ENCODE measurements at regions not wholly inside any gene's neighbourhood (a gene's known extent, or its start where the extent isn't known, plus 50 kb on each side); places are given as distances from the start of the nearest gene placed in this dataset.

DNA sequence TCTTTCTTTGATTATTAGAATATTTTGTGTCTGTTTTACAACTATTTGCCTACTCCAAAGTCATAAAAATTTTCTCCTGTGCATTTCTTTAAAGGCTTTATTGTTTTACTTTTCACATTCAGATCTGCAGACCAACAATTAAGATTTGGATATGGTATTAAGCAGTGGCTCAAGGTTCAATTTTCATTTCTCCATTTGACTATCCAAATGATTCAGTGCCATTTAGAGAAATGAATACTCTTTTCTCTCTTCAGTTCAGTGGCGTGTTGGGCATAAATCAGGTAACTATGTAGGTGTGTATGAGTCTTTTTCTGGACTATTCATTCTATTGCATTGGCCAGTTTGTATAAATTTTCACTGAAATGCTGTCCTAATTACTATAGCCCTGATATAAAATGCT, 57.3 kb upstream of the IL1R1 start:
- TF ChIP-seq, protein P1, sequence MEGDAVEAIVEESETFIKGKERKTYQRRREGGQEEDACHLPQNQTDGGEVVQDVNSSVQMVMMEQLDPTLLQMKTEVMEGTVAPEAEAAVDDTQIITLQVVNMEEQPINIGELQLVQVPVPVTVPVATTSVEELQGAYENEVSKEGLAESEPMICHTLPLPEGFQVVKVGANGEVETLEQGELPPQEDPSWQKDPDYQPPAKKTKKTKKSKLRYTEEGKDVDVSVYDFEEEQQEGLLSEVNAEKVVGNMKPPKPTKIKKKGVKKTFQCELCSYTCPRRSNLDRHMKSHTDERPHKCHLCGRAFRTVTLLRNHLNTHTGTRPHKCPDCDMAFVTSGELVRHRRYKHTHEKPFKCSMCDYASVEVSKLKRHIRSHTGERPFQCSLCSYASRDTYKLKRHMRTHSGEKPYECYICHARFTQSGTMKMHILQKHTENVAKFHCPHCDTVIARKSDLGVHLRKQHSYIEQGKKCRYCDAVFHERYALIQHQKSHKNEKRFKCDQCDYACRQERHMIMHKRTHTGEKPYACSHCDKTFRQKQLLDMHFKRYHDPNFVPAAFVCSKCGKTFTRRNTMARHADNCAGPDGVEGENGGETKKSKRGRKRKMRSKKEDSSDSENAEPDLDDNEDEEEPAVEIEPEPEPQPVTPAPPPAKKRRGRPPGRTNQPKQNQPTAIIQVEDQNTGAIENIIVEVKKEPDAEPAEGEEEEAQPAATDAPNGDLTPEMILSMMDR (conservative IDR thresholded peaks at IDR 0.05; ENCODE audit: low read length), result no peak
- DNase-seq (ENCODE audit: low read depth), result no peak
- H3K4me3 ChIP-seq (ENCODE audit: low read length), result no peak overlapping the region

- TF ChIP-seq, protein P1 (conservative IDR thresholded peaks at IDR 0.05; ENCODE audit: low read length), result no peak
- no peak for DNase-seq (ENCODE audit: low read depth)
- no peak overlapping the region for H3K4me3 ChIP-seq (ENCODE audit: low read length)
These were observed 56.2 kb upstream of the IL1R1 start for GRCh38 chr2:102086150-102086872.

DNA sequence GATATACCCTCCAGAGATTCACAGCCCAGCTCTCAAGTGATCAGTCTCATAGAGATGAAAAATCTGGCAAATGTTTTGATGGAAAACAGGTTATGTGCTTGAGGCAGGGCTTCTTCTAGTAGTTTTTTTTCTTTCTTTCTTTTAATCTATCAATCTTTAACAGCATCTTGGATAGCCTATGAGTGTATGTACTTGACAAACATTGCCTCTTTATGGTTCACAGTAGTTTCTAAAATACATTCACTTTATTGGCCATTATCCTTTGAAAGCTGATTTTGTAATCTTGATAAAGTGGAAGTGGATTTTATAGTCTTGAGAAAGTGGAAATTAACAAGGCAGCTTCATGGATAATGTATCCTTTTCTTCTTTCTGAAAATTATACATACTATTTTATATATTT, 51.4 kb upstream of the IL1R1 start:
- DNase-seq (ENCODE audit: low read depth), result no peak
- TF ChIP-seq, protein P1 (conservative IDR thresholded peaks at IDR 0.05; ENCODE audit: low read length), result no peak
- no peak overlapping the region for H3K4me3 ChIP-seq (ENCODE audit: low read length)

GRCh38 chr2:102091908-102092307, 50.6 kb upstream of the IL1R1 start:
- TF ChIP-seq, protein P1 (conservative IDR thresholded peaks at IDR 0.05; ENCODE audit: low read length), result no peak
- no peak overlapping the region for H3K4me3 ChIP-seq (ENCODE audit: low read length)
- DNase-seq (ENCODE audit: low read depth), result no peak

- no peak for DNase-seq (ENCODE audit: low read depth)
- no peak overlapping the region for H3K4me3 ChIP-seq (ENCODE audit: low read length)
- TF ChIP-seq, protein P1 (conservative IDR thresholded peaks at IDR 0.05; ENCODE audit: low read length), result no peak
These were observed 50.0 kb upstream of the IL1R1 start for GRCh38 chr2:102092535-102092934.

Data from AG10803 (cell line).